ENCODE measurements at regions not wholly inside any gene's neighbourhood (a gene's known extent, or its start where the extent isn't known, plus 50 kb on each side); places are given as distances from the start of the nearest gene placed in this dataset.

- intact Hi-C loops (cut with DNase I; ENCODE audit: low total_unique reads) = no loop called here
- Histone ChIP-seq H3K9me3 (no peaks in the 10 kb centered on the region), H3K4me3 (no peak overlapping the region), H3K4me1 (no peaks in the 10 kb centered on the region), H3K27ac (no peak overlapping the region), H3K27me3 (no peaks in the 10 kb centered on the region), H3K36me3 (ENCODE audit: low read depth, missing control alignments) (no peaks in the 10 kb centered on the region)
- DNase-seq = no peak
- no peak for TF ChIP-seq POLR2A (IDR thresholded peaks at IDR 0.05)
- no peak for TF ChIP-seq CTCF (IDR thresholded peaks at IDR 0.05)
- 65 to 83% methylated on average over 4 of the region's 4 CpGs for WGBS, 2 donors
These were observed 483.6 kb downstream of the PCDH20 start for GRCh38 chr13:60931858-60932546.

- WGBS, 2 donors = 82 to 86% methylated on average over 3 of the region's 3 CpGs
- no peak for DNase-seq
- Histone ChIP-seq H3K36me3 (ENCODE audit: low read depth, missing control alignments) (no peaks in the 10 kb centered on the region), H3K27me3 (no peaks in the 10 kb centered on the region), H3K4me1 (no peaks in the 10 kb centered on the region), H3K4me3 (no peak overlapping the region), H3K9me3 (no peaks in the 10 kb centered on the region), H3K27ac (no peak overlapping the region)
- TF ChIP-seq CTCF (IDR thresholded peaks at IDR 0.05) (no peak), POLR2A (IDR thresholded peaks at IDR 0.05) (no peak)
- intact Hi-C loops (cut with DNase I; ENCODE audit: low total_unique reads) = no loop called here
These were observed 490.0 kb downstream of the PCDH20 start for GRCh38 chr13:60925686-60926085.

GRCh38 chr13:60924856-60925255 is 490.8 kb downstream of the PCDH20 start:
- H3K36me3 ChIP-seq (ENCODE audit: low read depth, missing control alignments) = no peaks in the 10 kb centered on the region
- no peak for TF ChIP-seq CTCF (IDR thresholded peaks at IDR 0.05)
- TF ChIP-seq POLR2A (IDR thresholded peaks at IDR 0.05) = no peak
- no peak for DNase-seq
- no peaks in the 10 kb centered on the region for H3K27me3 ChIP-seq
- no peak overlapping the region for H3K4me3 ChIP-seq
- H3K9me3 ChIP-seq = no peaks in the 10 kb centered on the region
- intact Hi-C loops (cut with DNase I; ENCODE audit: low total_unique reads) = no loop called here
- no peak overlapping the region for H3K27ac ChIP-seq
- WGBS, 2 donors = 68 to 92% methylated on average over 2 of the region's 2 CpGs
- no peaks in the 10 kb centered on the region for H3K4me1 ChIP-seq

- H3K9me3 ChIP-seq = no peaks in the 10 kb centered on the region
- intact Hi-C loops (cut with DNase I; ENCODE audit: low total_unique reads) = no loop called here
- TF ChIP-seq CTCF (IDR thresholded peaks at IDR 0.05) (no peak), POLR2A (IDR thresholded peaks at IDR 0.05) (no peak)
- no peak overlapping the region for H3K27ac ChIP-seq
- no peaks in the 10 kb centered on the region for H3K27me3 ChIP-seq
- DNase-seq = no peak
- H3K4me3 ChIP-seq = no peak overlapping the region
- H3K36me3 ChIP-seq (ENCODE audit: low read depth, missing control alignments) = no peaks in the 10 kb centered on the region
- H3K4me1 ChIP-seq = no peaks in the 10 kb centered on the region
- 57 to 66% methylated on average over 6 of the region's 6 CpGs for WGBS, 2 donors
These were observed 492.9 kb downstream of the PCDH20 start for GRCh38 chr13:60922576-60923231.

- Histone ChIP-seq H3K36me3 (ENCODE audit: low read depth, missing control alignments) (no peaks in the 10 kb centered on the region), H3K9me3 (no peaks in the 10 kb centered on the region), H3K27me3 (no peaks in the 10 kb centered on the region), H3K4me3 (no peak overlapping the region), H3K27ac (no peak overlapping the region), H3K4me1 (no peaks in the 10 kb centered on the region)
- DNase-seq = no peak
- TF ChIP-seq POLR2A (IDR thresholded peaks at IDR 0.05) (no peak), CTCF (IDR thresholded peaks at IDR 0.05) (no peak)
- intact Hi-C loops (cut with DNase I; ENCODE audit: low total_unique reads) = no loop called here
- WGBS, 2 donors = 34 to 56% methylated on average over 1 of the region's 1 CpG
These were observed 496.8 kb downstream of the TDRD3 start for GRCh38 chr13:60893801-60894200.
